GM23248 (cell line): ENCODE measurements at regions not wholly inside any gene's neighbourhood (a gene's known extent, or its start where the extent isn't known, plus 50 kb on each side); places are given as distances from the start of the nearest gene placed in this dataset.

Experiments
- DNase-seq: peaks from one replicate; pipeline ENCODE4 v3.0.0-alpha.2; 2015
- H2AFZ ChIP-seq: fragments of 200-600 bp; sonication (generic); 2 replicates; pipeline ENCODE4 v1.6.1; 2016; ENCODE audit warnings: antibody characterized with exemption
- H3F3A ChIP-seq: fragments of 200-600 bp; sonication (generic); 2 replicates; pipeline ENCODE4 v1.6.1; 2016; ENCODE audit warnings: mild to moderate bottlenecking, antibody characterized with exemption, mixed run types; ENCODE audit not compliant: insufficient read depth
- H3K27ac ChIP-seq: fragments of 200-600 bp; sonication (generic); 2 replicates; pipeline ENCODE4 v1.5.1; 2016; ENCODE audit warnings: mild to moderate bottlenecking
- H3K27me3 ChIP-seq: fragments of 200-600 bp; sonication (generic); replicated peaks from 2 replicates; pipeline ENCODE4 v1.6.1; 2016; ENCODE audit warnings: mild to moderate bottlenecking; ENCODE audit not compliant: insufficient read depth
- H3K36me3 ChIP-seq: fragments of 200-600 bp; sonication (generic); 2 replicates; pipeline ENCODE4 v1.6.1; 2016; ENCODE audit warnings: low read depth, mild to moderate bottlenecking
- H3K4me1 ChIP-seq: fragments of 200-600 bp; sonication (generic); 2 replicates; pipeline ENCODE4 v1.6.1; 2016; ENCODE audit warnings: mild to moderate bottlenecking; ENCODE audit not compliant: insufficient read depth
- H3K4me2 ChIP-seq: fragments of 200-600 bp; sonication (generic); one replicate; pipeline ENCODE4 v1.6.1; 2016; ENCODE audit warnings: mild to moderate bottlenecking; ENCODE audit not compliant: unreplicated experiment
- H3K4me3 ChIP-seq: fragments of 200-600 bp; sonication (generic); 2 replicates; pipeline ENCODE4 v1.5.1; 2016; ENCODE audit warnings: mild to moderate bottlenecking
- H3K79me2 ChIP-seq: fragments of 200-600 bp; sonication (generic); 2 replicates; pipeline ENCODE4 v1.6.1; 2016; ENCODE audit warnings: mild to moderate bottlenecking; ENCODE audit not compliant: insufficient read depth
- H3K9ac ChIP-seq: fragments of 200-600 bp; sonication (generic); 2 replicates; pipeline ENCODE4 v1.6.1; 2016; ENCODE audit warnings: mild to moderate bottlenecking
- H3K9me2 ChIP-seq: fragments of 200-600 bp; sonication (generic); 2 replicates; pipeline ENCODE4 v1.6.1; 2016; ENCODE audit warnings: mixed run types, mild to moderate bottlenecking, moderate library complexity; ENCODE audit not compliant: insufficient read depth
- H3K9me3 ChIP-seq: fragments of 200-600 bp; sonication (generic); one replicate; pipeline ENCODE4 v1.6.1; 2017; ENCODE audit warnings: low read depth
- H4K20me1 ChIP-seq: fragments of 200-600 bp; sonication (generic); 2 replicates; pipeline ENCODE4 v1.6.0; 2016; ENCODE audit not compliant: insufficient read depth
- EZH2 ChIP-seq: fragments of 200-600 bp; sonication (generic); IDR thresholded peaks from 2 replicates; pipeline ENCODE4 v1.6.1; 2018; ENCODE audit warnings: antibody characterized with exemption, mild to moderate bottlenecking; ENCODE audit not compliant: insufficient read depth, poor library complexity, severe bottlenecking
- EZH2phosphoT487 ChIP-seq: fragments of 200-600 bp; sonication (generic); IDR thresholded peaks from 2 replicates; pipeline ENCODE4 v1.6.1; 2018; ENCODE audit warnings: antibody characterized with exemption, moderate library complexity, mild to moderate bottlenecking, low read depth; ENCODE audit not compliant: insufficient read depth
- WGBS, 2 experiments: methylation state at CpG; one replicate each; pipeline ENCODE4 v1.1.6; 2015 to 2017; ENCODE audit warnings: low lambda C conversion rate in 2 of 2, low coverage in 1 of 2; ENCODE audit errors: missing lambda C conversion rate in 2 of 2; 5-methylcytosine and 5-hydroxymethylcytosine counted together
- in situ Hi-C: fragments of 300-500 bp; cut with MboI; formaldehyde crosslinking; loops from 2 replicates; pipeline ENCODE4 v1.15.0; 2020

DNA sequence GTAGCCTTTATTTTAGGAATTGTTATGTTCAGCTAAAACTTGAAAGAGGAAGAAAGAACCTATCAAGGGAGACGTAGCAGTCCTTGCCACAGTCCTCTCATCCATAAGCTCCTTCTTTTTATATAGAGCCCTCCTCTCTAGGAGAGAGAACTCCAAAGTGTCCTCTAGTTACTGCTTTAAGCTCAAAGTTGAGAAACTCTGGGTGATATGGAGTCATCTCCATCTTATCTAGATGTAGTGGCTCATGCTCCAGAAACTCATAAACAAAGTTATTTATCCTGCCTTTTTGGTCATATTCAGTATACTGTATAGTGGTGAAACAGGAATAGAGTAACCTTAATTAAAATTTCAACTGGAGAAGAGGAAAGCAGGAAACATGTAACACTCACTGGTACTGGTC is 90.4 kb upstream of the ATF7IP start:
- WGBS, 2 experiments = 0 to 3% methylated on average over 1 of the region's 1 CpG
- H4K20me1 ChIP-seq = no peaks in the 10 kb centered on the region
- in situ Hi-C loops = no loop called here

DNA sequence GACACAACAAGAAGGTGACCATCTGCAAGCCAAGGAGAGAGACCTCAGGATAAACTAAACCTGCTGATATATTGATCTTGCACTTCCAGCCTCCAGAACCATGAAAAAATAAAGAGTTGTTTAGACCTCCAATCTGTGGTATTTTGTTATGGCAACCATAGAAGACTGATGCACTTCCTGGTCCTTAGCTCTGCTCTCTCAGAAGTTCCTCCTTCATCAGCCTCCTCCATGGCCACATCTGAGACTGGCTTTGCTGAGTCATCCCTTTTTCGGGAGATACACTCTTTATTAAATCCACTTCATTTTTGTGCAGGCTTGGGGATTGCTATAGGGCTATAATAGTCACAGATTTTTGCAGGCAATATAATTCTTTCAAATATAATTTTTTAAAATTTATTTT is 89.6 kb upstream of the ATF7IP start:
- 70 to 79% methylated on average over 1 of the region's 1 CpG for WGBS, 2 experiments
- no peak for TF ChIP-seq EZH2
- no peak for TF ChIP-seq EZH2phosphoT487

More for the DNA sequence above, 90.4 kb upstream of the ATF7IP start:
- H3K4me1 ChIP-seq = no peaks in the 10 kb centered on the region
- no peak overlapping the region for H2AFZ ChIP-seq
- no peak overlapping the region for H3K4me2 ChIP-seq
- no peaks in the 10 kb centered on the region for H3K9me3 ChIP-seq
- H3K36me3 ChIP-seq = no peaks in the 10 kb centered on the region
- H3K9ac ChIP-seq = no peak overlapping the region
- no peak overlapping the region for H3K4me3 ChIP-seq
- H3K27ac ChIP-seq = no peak overlapping the region
- no peaks in the 10 kb centered on the region for H3F3A ChIP-seq
- H3K27me3 ChIP-seq = no peaks in the 10 kb centered on the region
- no peak for TF ChIP-seq EZH2
- no peak for TF ChIP-seq EZH2phosphoT487
- no peaks in the 10 kb centered on the region for H3K79me2 ChIP-seq
- H3K9me2 ChIP-seq = no peaks in the 10 kb centered on the region
- DNase-seq = no peak

DNA sequence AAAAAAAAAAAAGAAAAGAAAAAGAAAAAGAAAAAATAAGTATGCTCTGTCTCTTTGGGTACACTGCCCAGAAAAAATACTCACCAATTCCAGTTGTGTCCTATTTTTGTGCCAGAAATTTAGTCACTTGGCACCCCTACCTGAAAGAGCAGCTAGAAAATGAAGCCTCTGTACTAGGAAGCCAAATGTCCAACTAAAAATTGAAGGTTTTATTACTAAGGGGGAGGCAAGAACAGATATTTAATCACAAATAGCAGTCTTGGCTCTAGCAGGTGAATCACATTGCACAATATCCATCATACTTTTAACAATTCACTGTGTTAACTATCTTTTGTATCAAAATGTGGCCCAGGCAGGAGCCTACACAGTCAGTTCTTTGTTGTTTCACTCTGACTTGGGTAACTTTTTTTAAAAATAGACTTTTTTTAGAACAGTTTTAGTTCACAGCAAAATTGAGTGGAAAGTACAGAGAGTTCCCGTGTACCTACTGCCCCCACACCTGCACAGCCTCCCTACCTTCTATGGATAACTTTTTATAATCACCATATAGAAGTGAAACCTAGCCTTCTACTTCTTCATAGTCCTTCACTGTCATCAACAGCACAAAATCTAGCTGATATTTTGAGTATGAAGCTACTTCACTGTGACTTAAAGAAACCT is 87.1 kb upstream of the ATF7IP start:
- H3K36me3 ChIP-seq = no peaks in the 10 kb centered on the region
- no peak overlapping the region for H3K4me3 ChIP-seq
- H3F3A ChIP-seq = no peaks in the 10 kb centered on the region
- no peak for DNase-seq
- H3K27ac ChIP-seq = no peak overlapping the region
- WGBS, 2 experiments = 5 to 6% methylated on average over 1 of the region's 1 CpG
- H3K4me1 ChIP-seq = no peaks in the 10 kb centered on the region
- H3K79me2 ChIP-seq = no peaks in the 10 kb centered on the region
- in situ Hi-C loops = no loop called here
- H2AFZ ChIP-seq = no peak overlapping the region
- no peaks in the 10 kb centered on the region for H3K9me2 ChIP-seq
- no peak overlapping the region for H3K4me2 ChIP-seq
- no peaks in the 10 kb centered on the region for H4K20me1 ChIP-seq
- no peaks in the 10 kb centered on the region for H3K9me3 ChIP-seq
- H3K9ac ChIP-seq = no peak overlapping the region
- no peak for TF ChIP-seq EZH2phosphoT487
- no peak for TF ChIP-seq EZH2
- H3K27me3 ChIP-seq = no peaks in the 10 kb centered on the region

More for the DNA sequence above, 89.6 kb upstream of the ATF7IP start:
- Histone ChIP-seq H3K79me2 (no peaks in the 10 kb centered on the region), H3K27me3 (no peaks in the 10 kb centered on the region), H3K4me1 (no peaks in the 10 kb centered on the region), H3K9me3 (no peaks in the 10 kb centered on the region), H3F3A (no peaks in the 10 kb centered on the region), H3K27ac (no peak overlapping the region), H3K9ac (no peak overlapping the region), H2AFZ (no peak overlapping the region), H3K4me3 (no peak overlapping the region), H3K9me2 (no peaks in the 10 kb centered on the region), H3K36me3 (no peaks in the 10 kb centered on the region), H3K4me2 (no peak overlapping the region), H4K20me1 (no peaks in the 10 kb centered on the region)
- in situ Hi-C loops = no loop called here
- DNase-seq = no peak

DNA sequence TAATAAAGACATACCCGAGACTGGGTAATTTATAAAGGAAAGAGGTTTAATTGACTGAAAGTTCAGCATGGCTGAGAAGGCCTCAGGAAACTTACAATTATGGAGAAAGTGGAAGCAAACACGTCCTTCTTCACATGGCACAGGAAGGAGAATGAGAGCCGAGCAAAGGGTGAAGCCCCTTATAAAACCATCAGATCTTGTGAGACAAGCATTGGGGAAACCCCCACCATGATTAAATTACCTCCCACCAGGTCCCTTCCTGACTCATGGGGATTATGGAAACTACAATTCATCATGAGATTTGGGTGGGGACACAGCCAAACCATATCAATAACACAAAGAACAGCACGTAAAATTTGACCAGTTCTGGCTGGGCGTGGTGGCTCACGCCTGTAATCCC is 85.6 kb upstream of the ATF7IP start:
- 32 to 48% methylated on average over 6 of the region's 6 CpGs for WGBS, 2 experiments
- Histone ChIP-seq H3K36me3 (no peaks in the 10 kb centered on the region), H3K4me1 (no peaks in the 10 kb centered on the region)

More for the DNA sequence above, 85.6 kb upstream of the ATF7IP start:
- Histone ChIP-seq H3K27ac (no peak overlapping the region), H2AFZ (no peak overlapping the region), H3K9me2 (no peaks in the 10 kb centered on the region), H4K20me1 (no peaks in the 10 kb centered on the region), H3K79me2 (no peaks in the 10 kb centered on the region), H3K9ac (no peak overlapping the region), H3K4me2 (no peak overlapping the region), H3F3A (no peaks in the 10 kb centered on the region), H3K27me3 (no peaks in the 10 kb centered on the region), H3K9me3 (no peaks in the 10 kb centered on the region), H3K4me3 (no peak overlapping the region)
- TF ChIP-seq EZH2 (no peak), EZH2phosphoT487 (no peak)
- in situ Hi-C loops = no loop called here
- no peak for DNase-seq
